Adrenal gland (tissue), 5 donors: ENCODE measurements at regions not wholly inside any gene's neighbourhood (a gene's known extent, or its start where the extent isn't known, plus 50 kb on each side); places are given as distances from the start of the nearest gene placed in this dataset.

Experiments used
- CTCF ChIP-seq, 6 experiments: fragments of 450-650 bp in 4 of 6; fragments of 200-600 bp in 2 of 6; sonication (generic) in 1 of 6; IDR thresholded peaks; 1 replicate in 5 of 6; 2 replicates in 1 of 6; pipeline versions ENCODE4 v1.5.1 to v1.8.0; 2016 to 2021; ENCODE audit warnings: antibody characterized with exemption in 6 of 6, mild to moderate bottlenecking in 2 of 6, moderate library complexity in 1 of 6
- POLR2A ChIP-seq, 2 donors: fragments of 450-650 bp; IDR thresholded peaks; one replicate each; pipeline ENCODE4 v1.6.1; 2017; ENCODE audit warnings: antibody characterized with exemption in 2 of 2, mild to moderate bottlenecking in 2 of 2, moderate library complexity in 1 of 2
- donor health status: DM: no; HTN: no; CAD: no.

GRCh38 chr7:82675396-82675795 lies 231.8 kb upstream of the CACNA2D1 start:
- TF ChIP-seq CTCF (IDR thresholded peaks at IDR 0.05): no peak
- no peak for TF ChIP-seq POLR2A (IDR thresholded peaks at IDR 0.05)
